Neural progenitor cell (in vitro differentiated cells): ENCODE measurements at regions not wholly inside any gene's neighbourhood (a gene's known extent, or its start where the extent isn't known, plus 50 kb on each side); places are given as distances from the start of the nearest gene placed in this dataset.

Source experiments
- CTCF ChIP-seq: fragments of 200-600 bp; sonication (generic); IDR thresholded peaks from 2 replicates; pipeline ENCODE4 v1.5.1; 2017; ENCODE audit warnings: antibody characterized with exemption, mild to moderate bottlenecking
- EZH2 ChIP-seq: fragments of 200-600 bp; sonication (generic); IDR thresholded peaks from 2 replicates; pipeline ENCODE4 v1.6.1; 2017; ENCODE audit warnings: antibody characterized with exemption, mild to moderate bottlenecking, moderate library complexity
- EZH2phosphoT487 ChIP-seq: fragments of 200-600 bp; sonication (generic); IDR thresholded peaks from 2 replicates; pipeline ENCODE4 v1.6.1; 2017; ENCODE audit warnings: antibody characterized with exemption

- no peak for TF ChIP-seq CTCF
- no peak for TF ChIP-seq EZH2phosphoT487
- no peak for TF ChIP-seq EZH2
Observed at GRCh38 chr7:118845791-118846190, 621.3 kb downstream of the ANKRD7 start.
